Kidney (tissue), 13 donors: ENCODE measurements at regions not wholly inside any gene's neighbourhood (a gene's known extent, or its start where the extent isn't known, plus 50 kb on each side); places are given as distances from the start of the nearest gene placed in this dataset.

Source experiments
- DNase-seq, 5 donors: peaks; one replicate each; pipeline ENCODE4 v3.0.0-alpha.2; 2013 to 2020
- FAIRE-seq: peaks from 2 replicates; lab custom pipeline; 2012; peaks lifted over from hg19 to GRCh38; lab: Jason Lieb, UNC
- H3K27ac ChIP-seq, 2 donors: one replicate each; pipeline ENCODE4 v1.7.0; 2013; ENCODE audit warnings: low read depth in 2 of 2, low read length in 2 of 2, inconsistent platforms in 1 of 2
- H3K27me3 ChIP-seq: one replicate; pipeline ENCODE4 v1.7.1; 2013; ENCODE audit warnings: low read length, inconsistent platforms; ENCODE audit not compliant: control insufficient read depth, insufficient read depth
- H3K36me3 ChIP-seq, 3 donors: one replicate each; pipeline versions ENCODE4 v1.7.0 to v1.7.1; 2013; ENCODE audit warnings: low read length in 3 of 3, control low read depth in 1 of 3, inconsistent platforms in 1 of 3; ENCODE audit not compliant: insufficient read depth in 3 of 3, control insufficient read depth in 2 of 3
- H3K4me1 ChIP-seq, 3 donors: one replicate each; pipeline versions ENCODE4 v1.7.0 to v1.7.1; 2013; ENCODE audit warnings: low read length in 3 of 3, inconsistent platforms in 1 of 3, low read depth in 1 of 3; ENCODE audit not compliant: control insufficient read depth in 2 of 3, insufficient read depth in 2 of 3
- H3K4me3 ChIP-seq, 3 donors: one replicate each; pipeline versions ENCODE4 v1.7.0 to v1.8.1; 2013; ENCODE audit warnings: low read length in 3 of 3, control low read depth in 1 of 3, inconsistent platforms in 1 of 3
- H3K9ac ChIP-seq, 3 donors: one replicate each; pipeline versions ENCODE4 v1.7.0 to v1.7.1; 2013; ENCODE audit warnings: low read length in 3 of 3, control low read depth in 1 of 3, inconsistent platforms in 1 of 3
- H3K9me3 ChIP-seq, 3 donors: one replicate each; pipeline versions ENCODE4 v1.7.0 to v1.7.1; 2013; ENCODE audit warnings: low read length in 3 of 3, control low read depth in 1 of 3, inconsistent platforms in 1 of 3; ENCODE audit not compliant: control insufficient read depth in 2 of 3, insufficient read depth in 1 of 3
- intact Hi-C: fragments of 100-400 bp; cut with DNase I; formaldehyde crosslinking; loops from one replicate; pipeline ENCODE4 v1.11.1; 2022
- TF ChIP-seq, protein P1 (sequence below): IDR thresholded peaks from 3 replicates; pipeline ENCODE4 v1.5.1; 2012; ENCODE audit warnings: mild to moderate bottlenecking, moderate library complexity, borderline replicate concordance; ENCODE audit not compliant: insufficient read depth; ENCODE audit errors: extremely low read depth
- donor health status: control.
- donor health status: control.
- donor health status: control.
- donor health status: control.
- donor health status: control.
- donor health status: DM: yes; HTN: yes; CAD: no.
- donor health status: Normal renal cell carcinoma (clear cell type).

- no peak for FAIRE-seq
- TF ChIP-seq, protein P1, sequence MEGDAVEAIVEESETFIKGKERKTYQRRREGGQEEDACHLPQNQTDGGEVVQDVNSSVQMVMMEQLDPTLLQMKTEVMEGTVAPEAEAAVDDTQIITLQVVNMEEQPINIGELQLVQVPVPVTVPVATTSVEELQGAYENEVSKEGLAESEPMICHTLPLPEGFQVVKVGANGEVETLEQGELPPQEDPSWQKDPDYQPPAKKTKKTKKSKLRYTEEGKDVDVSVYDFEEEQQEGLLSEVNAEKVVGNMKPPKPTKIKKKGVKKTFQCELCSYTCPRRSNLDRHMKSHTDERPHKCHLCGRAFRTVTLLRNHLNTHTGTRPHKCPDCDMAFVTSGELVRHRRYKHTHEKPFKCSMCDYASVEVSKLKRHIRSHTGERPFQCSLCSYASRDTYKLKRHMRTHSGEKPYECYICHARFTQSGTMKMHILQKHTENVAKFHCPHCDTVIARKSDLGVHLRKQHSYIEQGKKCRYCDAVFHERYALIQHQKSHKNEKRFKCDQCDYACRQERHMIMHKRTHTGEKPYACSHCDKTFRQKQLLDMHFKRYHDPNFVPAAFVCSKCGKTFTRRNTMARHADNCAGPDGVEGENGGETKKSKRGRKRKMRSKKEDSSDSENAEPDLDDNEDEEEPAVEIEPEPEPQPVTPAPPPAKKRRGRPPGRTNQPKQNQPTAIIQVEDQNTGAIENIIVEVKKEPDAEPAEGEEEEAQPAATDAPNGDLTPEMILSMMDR = no peak
- Histone ChIP-seq H3K4me3 (no peak overlapping the region), H3K27ac (no peak overlapping the region), H3K9ac (no peak overlapping the region), H3K9me3 (no peaks in the 10 kb centered on the region), H3K27me3 (no peaks in the 10 kb centered on the region), H3K4me1 (no peaks in the 10 kb centered on the region), H3K36me3 (no peaks in the 10 kb centered on the region)
- DNase-seq = no peak
- intact Hi-C loops = no loop called here
Measured at GRCh38 chr9:23423999-23424398, 402.0 kb downstream of the ELAVL2 start.

DNA sequence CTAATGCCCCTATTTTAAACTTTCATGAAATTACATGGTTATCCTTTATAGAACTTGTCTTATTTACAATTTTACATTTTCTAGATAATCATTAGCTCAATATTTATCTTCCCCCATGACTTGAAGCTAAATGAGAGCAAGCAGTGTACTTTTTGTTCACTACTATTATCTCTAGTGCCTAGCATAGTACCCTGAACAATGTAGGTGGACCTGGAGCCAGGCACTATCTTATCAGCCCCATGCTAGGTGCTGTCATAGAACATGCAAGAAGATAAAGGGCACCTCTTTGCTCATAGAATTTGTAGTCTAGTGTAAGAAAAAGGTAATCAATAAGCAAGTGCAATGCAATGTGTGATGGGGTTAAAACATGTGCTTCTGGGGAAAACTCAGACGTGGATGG, 399.9 kb downstream of the ELAVL2 start:
- TF ChIP-seq, protein P1 = no peak
- H3K4me3 ChIP-seq = no peak overlapping the region
- intact Hi-C loops = no loop called here
- H3K27me3 ChIP-seq = no peaks in the 10 kb centered on the region
- H3K9ac ChIP-seq = no peak overlapping the region
- no peaks in the 10 kb centered on the region for H3K36me3 ChIP-seq
- DNase-seq = no peak
- no peak overlapping the region for H3K27ac ChIP-seq
- no peak for FAIRE-seq
- no peaks in the 10 kb centered on the region for H3K9me3 ChIP-seq
- H3K4me1 ChIP-seq = no peaks in the 10 kb centered on the region

- Histone ChIP-seq H3K9me3 (no peaks in the 10 kb centered on the region), H3K27me3 (no peaks in the 10 kb centered on the region), H3K9ac (no peak overlapping the region), H3K4me1 (no peaks in the 10 kb centered on the region), H3K36me3 (no peaks in the 10 kb centered on the region), H3K27ac (no peak overlapping the region), H3K4me3 (no peak overlapping the region)
- FAIRE-seq = no peak
- intact Hi-C loops = no loop called here
- no peak for DNase-seq
- TF ChIP-seq, protein P1 = no peak
Measured at GRCh38 chr9:23431459-23431858, 394.6 kb downstream of the ELAVL2 start.

DNA sequence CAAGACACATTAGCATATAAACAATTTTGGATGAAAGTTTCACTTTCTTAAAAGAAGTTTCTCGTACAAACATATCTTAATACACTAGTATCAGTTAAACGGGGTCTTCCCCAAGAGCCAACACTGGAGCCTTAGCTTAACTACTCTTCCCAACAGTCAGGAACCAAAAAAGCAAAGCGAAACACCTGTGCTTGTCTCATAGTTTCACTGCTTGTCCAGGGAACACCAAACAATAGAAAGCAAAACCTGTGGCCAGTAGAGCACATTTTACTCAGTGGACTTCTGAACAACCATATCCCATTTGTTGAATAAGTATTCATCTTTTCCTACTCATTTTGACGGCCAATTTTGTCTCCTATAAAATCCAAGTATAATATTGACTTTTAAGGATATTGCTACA, 391.4 kb downstream of the ELAVL2 start:
- Histone ChIP-seq H3K27ac (no peak overlapping the region), H3K27me3 (no peaks in the 10 kb centered on the region), H3K9me3 (no peaks in the 10 kb centered on the region), H3K9ac (no peak overlapping the region), H3K4me3 (peak overlapping the region in 2 of 3 donors; percentile 50 to 51), H3K4me1 (no peaks in the 10 kb centered on the region), H3K36me3 (no peaks in the 10 kb centered on the region)
- FAIRE-seq (no peak), DNase-seq (no peak)
- intact Hi-C loops = no loop called here
- TF ChIP-seq, protein P1 = no peak
